ENCODE measurements at regions not wholly inside any gene's neighbourhood (a gene's known extent, or its start where the extent isn't known, plus 50 kb on each side); places are given as distances from the start of the nearest gene placed in this dataset.

DNA sequence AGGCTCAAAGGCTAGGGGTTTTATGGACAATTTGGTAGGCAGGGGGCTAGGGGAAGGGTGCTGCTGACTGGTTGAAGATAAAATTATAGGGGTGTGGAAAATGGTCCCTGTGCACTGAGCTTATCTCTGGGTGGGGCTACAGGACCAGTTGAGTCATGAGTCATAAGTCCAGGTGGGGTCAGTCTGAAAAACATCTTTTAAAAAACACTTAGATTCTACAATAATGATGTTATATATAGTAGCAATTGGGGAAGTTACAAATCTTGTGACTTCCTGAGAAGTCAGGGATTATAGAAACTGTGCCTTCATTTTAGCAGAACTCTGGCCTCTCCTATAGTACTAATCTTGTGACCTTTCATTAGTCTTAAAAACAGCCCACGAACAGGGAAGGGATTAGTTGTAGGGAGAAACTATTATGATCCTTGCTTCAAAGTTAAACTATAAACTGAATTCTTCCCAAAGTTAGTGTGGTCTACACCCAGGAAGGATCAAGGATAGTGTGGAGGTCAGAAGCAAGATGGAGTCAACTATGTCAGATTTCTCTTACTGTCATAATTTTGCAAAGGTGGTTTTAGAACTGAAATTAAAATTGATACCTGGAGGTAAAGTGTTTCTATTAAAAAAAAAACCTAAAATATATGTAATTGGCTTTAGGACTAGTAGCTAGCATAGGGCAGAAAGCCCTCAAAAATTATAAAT lies 130.1 kb downstream of the P2RY1 start:
- TF ChIP-seq SPI1 (IDR thresholded peaks at IDR 0.05; ENCODE audit: borderline replicate concordance, low read depth), result no peak
- TF ChIP-seq GABPA (IDR thresholded peaks at IDR 0.05; ENCODE audit: low read depth), result no peak
- TF ChIP-seq, protein P1, sequence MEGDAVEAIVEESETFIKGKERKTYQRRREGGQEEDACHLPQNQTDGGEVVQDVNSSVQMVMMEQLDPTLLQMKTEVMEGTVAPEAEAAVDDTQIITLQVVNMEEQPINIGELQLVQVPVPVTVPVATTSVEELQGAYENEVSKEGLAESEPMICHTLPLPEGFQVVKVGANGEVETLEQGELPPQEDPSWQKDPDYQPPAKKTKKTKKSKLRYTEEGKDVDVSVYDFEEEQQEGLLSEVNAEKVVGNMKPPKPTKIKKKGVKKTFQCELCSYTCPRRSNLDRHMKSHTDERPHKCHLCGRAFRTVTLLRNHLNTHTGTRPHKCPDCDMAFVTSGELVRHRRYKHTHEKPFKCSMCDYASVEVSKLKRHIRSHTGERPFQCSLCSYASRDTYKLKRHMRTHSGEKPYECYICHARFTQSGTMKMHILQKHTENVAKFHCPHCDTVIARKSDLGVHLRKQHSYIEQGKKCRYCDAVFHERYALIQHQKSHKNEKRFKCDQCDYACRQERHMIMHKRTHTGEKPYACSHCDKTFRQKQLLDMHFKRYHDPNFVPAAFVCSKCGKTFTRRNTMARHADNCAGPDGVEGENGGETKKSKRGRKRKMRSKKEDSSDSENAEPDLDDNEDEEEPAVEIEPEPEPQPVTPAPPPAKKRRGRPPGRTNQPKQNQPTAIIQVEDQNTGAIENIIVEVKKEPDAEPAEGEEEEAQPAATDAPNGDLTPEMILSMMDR (IDR thresholded peaks at IDR 0.05; ENCODE audit: insufficient read depth, low read length), result no peak
- no peak for TF ChIP-seq POLR2AphosphoS5 (IDR thresholded peaks at IDR 0.05; ENCODE audit: low read depth)
- TF ChIP-seq, protein P2, sequence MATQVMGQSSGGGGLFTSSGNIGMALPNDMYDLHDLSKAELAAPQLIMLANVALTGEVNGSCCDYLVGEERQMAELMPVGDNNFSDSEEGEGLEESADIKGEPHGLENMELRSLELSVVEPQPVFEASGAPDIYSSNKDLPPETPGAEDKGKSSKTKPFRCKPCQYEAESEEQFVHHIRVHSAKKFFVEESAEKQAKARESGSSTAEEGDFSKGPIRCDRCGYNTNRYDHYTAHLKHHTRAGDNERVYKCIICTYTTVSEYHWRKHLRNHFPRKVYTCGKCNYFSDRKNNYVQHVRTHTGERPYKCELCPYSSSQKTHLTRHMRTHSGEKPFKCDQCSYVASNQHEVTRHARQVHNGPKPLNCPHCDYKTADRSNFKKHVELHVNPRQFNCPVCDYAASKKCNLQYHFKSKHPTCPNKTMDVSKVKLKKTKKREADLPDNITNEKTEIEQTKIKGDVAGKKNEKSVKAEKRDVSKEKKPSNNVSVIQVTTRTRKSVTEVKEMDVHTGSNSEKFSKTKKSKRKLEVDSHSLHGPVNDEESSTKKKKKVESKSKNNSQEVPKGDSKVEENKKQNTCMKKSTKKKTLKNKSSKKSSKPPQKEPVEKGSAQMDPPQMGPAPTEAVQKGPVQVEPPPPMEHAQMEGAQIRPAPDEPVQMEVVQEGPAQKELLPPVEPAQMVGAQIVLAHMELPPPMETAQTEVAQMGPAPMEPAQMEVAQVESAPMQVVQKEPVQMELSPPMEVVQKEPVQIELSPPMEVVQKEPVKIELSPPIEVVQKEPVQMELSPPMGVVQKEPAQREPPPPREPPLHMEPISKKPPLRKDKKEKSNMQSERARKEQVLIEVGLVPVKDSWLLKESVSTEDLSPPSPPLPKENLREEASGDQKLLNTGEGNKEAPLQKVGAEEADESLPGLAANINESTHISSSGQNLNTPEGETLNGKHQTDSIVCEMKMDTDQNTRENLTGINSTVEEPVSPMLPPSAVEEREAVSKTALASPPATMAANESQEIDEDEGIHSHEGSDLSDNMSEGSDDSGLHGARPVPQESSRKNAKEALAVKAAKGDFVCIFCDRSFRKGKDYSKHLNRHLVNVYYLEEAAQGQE (IDR thresholded peaks at IDR 0.05; ENCODE audit: insufficient replicate concordance, low read depth), result no peak
- DNase-seq (ENCODE audit: low read depth in 1 of 2, low spot score in 1 of 2), result no peak
- no peak overlapping the region for H3K27ac ChIP-seq (replicated peaks)

DNA sequence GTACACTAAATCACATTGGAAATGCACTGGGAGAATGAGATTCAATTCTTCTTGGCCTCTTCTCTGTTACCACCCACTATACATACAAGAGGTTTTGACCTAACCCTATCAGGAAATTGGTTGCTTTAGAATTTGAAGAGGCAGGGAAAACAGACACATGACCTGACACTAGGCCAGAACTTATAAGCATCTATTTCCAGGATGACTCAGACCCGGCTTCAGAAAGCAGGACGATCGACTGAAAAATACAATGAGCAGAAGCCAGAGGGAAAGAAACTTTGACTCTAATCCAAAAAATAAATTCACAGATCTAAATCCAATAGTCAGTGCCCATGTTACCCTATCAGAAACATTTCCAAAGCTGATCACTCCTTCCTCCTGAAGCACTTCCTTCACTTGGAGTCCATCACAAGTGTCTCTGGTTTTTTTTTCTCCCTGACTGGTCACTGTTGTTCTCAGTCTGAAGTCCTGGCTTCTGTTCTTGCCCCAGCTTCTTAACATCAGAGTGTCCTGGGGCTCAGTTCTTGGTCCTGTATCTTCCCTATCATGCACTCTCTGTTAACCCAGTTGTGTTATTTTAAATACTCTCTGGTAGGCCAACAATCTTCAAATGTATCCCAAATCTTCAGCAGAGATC lies 133.6 kb downstream of the P2RY1 start:
- TF ChIP-seq, protein P2 (IDR thresholded peaks at IDR 0.05; ENCODE audit: insufficient replicate concordance, low read depth), result no peak
- TF ChIP-seq SPI1 (IDR thresholded peaks at IDR 0.05; ENCODE audit: borderline replicate concordance, low read depth), result no peak
- TF ChIP-seq, protein P1 (IDR thresholded peaks at IDR 0.05; ENCODE audit: insufficient read depth, low read length), result no peak
- no peak for TF ChIP-seq POLR2AphosphoS5 (IDR thresholded peaks at IDR 0.05; ENCODE audit: low read depth)
- TF ChIP-seq GABPA (IDR thresholded peaks at IDR 0.05; ENCODE audit: low read depth), result no peak
- Histone ChIP-seq H3K27me3 (ENCODE audit: insufficient read depth, poor library complexity, severe bottlenecking) (no peaks in the 10 kb centered on the region), H3K27ac (replicated peaks) (no peak overlapping the region), H3K4me3 (replicated peaks; ENCODE audit: insufficient read depth, low read length) (no peak overlapping the region)
- DNase-seq (ENCODE audit: low read depth in 1 of 2, low spot score in 1 of 2), result no peak

More for the DNA sequence above, 130.1 kb downstream of the P2RY1 start:
- no peaks in the 10 kb centered on the region for H3K27me3 ChIP-seq (ENCODE audit: insufficient read depth, poor library complexity, severe bottlenecking)
- no peak overlapping the region for H3K4me3 ChIP-seq (replicated peaks; ENCODE audit: insufficient read depth, low read length)

DNA sequence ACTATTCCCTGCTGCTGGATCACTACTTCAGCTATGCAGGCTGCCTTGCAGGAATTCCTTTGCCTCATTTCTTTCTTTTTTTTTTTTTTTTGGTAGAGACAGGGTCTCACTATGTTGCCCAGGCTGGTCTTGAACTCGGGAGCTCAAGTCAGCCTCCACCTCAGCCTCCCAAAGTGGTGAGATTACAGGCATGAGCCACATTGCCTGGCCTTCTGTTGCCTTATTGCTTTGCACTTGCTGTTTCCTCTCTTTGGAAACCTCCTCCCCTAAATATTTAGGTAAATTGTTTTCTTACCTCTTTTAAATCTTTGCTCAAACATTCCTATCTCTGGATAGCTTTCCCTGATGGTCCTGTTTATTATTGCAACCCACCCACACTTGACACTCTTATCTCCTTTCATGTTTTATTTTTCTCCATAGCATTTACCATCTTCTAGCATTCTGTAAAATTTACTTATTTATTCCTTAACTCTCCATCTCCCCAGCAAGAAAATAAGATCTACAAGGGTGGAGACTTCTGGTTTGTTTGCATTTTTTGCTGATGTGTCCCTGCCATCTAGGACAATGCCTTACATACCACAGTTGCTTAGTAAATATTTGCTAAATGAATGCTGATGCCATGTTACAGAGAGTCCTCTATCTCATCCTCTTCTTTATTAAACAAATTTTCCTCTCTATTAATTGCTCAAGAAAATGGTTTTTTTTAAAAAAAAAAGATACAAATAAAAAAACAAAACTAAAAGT lies 134.8 kb downstream of the P2RY1 start:
- H3K4me3 ChIP-seq (replicated peaks; ENCODE audit: insufficient read depth, low read length), result no peak overlapping the region
- H3K27me3 ChIP-seq (ENCODE audit: insufficient read depth, poor library complexity, severe bottlenecking), result no peaks in the 10 kb centered on the region
- no peak overlapping the region for H3K27ac ChIP-seq (replicated peaks)
- TF ChIP-seq SPI1 (IDR thresholded peaks at IDR 0.05; ENCODE audit: borderline replicate concordance, low read depth), result no peak
- TF ChIP-seq POLR2AphosphoS5 (IDR thresholded peaks at IDR 0.05; ENCODE audit: low read depth), result no peak
- no peak for TF ChIP-seq GABPA (IDR thresholded peaks at IDR 0.05; ENCODE audit: low read depth)
- TF ChIP-seq, protein P1 (IDR thresholded peaks at IDR 0.05; ENCODE audit: insufficient read depth, low read length), result no peak
- TF ChIP-seq, protein P2 (IDR thresholded peaks at IDR 0.05; ENCODE audit: insufficient replicate concordance, low read depth), result no peak
- no peak for DNase-seq (ENCODE audit: low read depth in 1 of 2, low spot score in 1 of 2)
